H1 (cell line): ENCODE measurements at regions not wholly inside any gene's neighbourhood (a gene's known extent, or its start where the extent isn't known, plus 50 kb on each side); places are given as distances from the start of the nearest gene placed in this dataset.
A peak's percentile ranks its signal among the peaks of the same experiment; 100 is the strongest.

ENCODE experiments used
- CTCF ChIA-PET: fragments of 300-600 bp; sonication (Branson Sonifier 250); formaldehyde crosslinking; loops from one replicate; lab custom pipeline; 2021; ENCODE audit not compliant: partially characterized antibody; lab: Charles Lee
- POLR2A ChIA-PET: fragments of 300-600 bp; sonication (Branson Sonifier 250); formaldehyde crosslinking; loops from one replicate; lab custom pipeline; 2021; ENCODE audit warnings: inconsistent platforms; ENCODE audit not compliant: partially characterized antibody; lab: Charles Lee
- DNase-seq, 2 experiments: peaks; one replicate each; pipeline versions ENCODE4 v3.0.0 to v3.0.0-alpha.2; 2010 to 2022; ENCODE audit warnings: low spot score in 2 of 2, low read depth in 1 of 2, mixed read lengths in 1 of 2
- FAIRE-seq: peaks from 2 replicates; lab custom pipeline; 2011; peaks lifted over from hg19 to GRCh38; lab: Jason Lieb, UNC
- H2AFZ ChIP-seq: 2 replicates; pipeline ENCODE4 v1.8.1; 2012; ENCODE audit warnings: low read length, inconsistent platforms
- H2AK5ac ChIP-seq: 2 replicates; pipeline ENCODE4 v1.6.1; 2013; ENCODE audit warnings: low read depth, low read length
- H2BK120ac ChIP-seq: replicated peaks from 2 replicates; pipeline ENCODE3; 2013; ENCODE audit warnings: low read depth, low read length, inconsistent platforms
- H2BK12ac ChIP-seq: 2 replicates; pipeline ENCODE4 v1.6.1; 2013; ENCODE audit warnings: low read depth, low read length
- H2BK15ac ChIP-seq: 2 replicates; pipeline ENCODE4 v1.6.1; 2013; ENCODE audit warnings: low read length
- H2BK20ac ChIP-seq: 2 replicates; pipeline ENCODE4 v1.6.1; 2013; ENCODE audit warnings: low read length
- H2BK5ac ChIP-seq: 2 replicates; pipeline ENCODE4 v1.6.1; 2013; ENCODE audit warnings: low read depth, low read length
- H3K14ac ChIP-seq: 2 replicates; pipeline ENCODE4 v1.6.1; 2013; ENCODE audit warnings: inconsistent platforms; ENCODE audit not compliant: insufficient read length
- H3K18ac ChIP-seq: 2 replicates; pipeline ENCODE4 v1.6.1; 2013; ENCODE audit warnings: low read length; ENCODE audit errors: extremely low read depth
- H3K23ac ChIP-seq: 2 replicates; pipeline ENCODE4 v1.6.1; 2013; ENCODE audit warnings: inconsistent platforms; ENCODE audit not compliant: insufficient read length
- H3K23me2 ChIP-seq: 2 replicates; pipeline ENCODE4 v1.6.1; 2013; ENCODE audit warnings: low read depth, low read length
- H3K27ac ChIP-seq: 2 replicates; pipeline ENCODE4 v1.6.1; 2011; ENCODE audit warnings: low read depth, low read length, inconsistent platforms
- H3K27me3 ChIP-seq, 4 experiments: replicated peaks in 1 of 4; 1 replicate in 1 of 4; 2 replicates in 3 of 4; pipeline versions ENCODE4 v1.6.1 to v1.8.1; 2011 to 2013; ENCODE audit warnings: low read length in 3 of 4, mild to moderate bottlenecking in 3 of 4, inconsistent platforms in 2 of 4, mixed read lengths in 2 of 4, moderate library complexity in 1 of 4; ENCODE audit not compliant: control insufficient read depth in 3 of 4, insufficient read depth in 3 of 4; ENCODE audit errors: extremely low read depth in 1 of 4
- H3K36me3 ChIP-seq, 4 experiments: 2 replicates each; pipeline versions ENCODE4 v1.6.1 to v1.8.1; 2011 to 2013; ENCODE audit warnings: mild to moderate bottlenecking in 4 of 4, low read length in 3 of 4, moderate library complexity in 2 of 4, control low read depth in 1 of 4, inconsistent platforms in 1 of 4; ENCODE audit not compliant: insufficient read depth in 4 of 4, control insufficient read depth in 2 of 4
- H3K4ac ChIP-seq: replicated peaks from 2 replicates; pipeline ENCODE3; 2013; ENCODE audit warnings: low read length, low read depth, mixed read lengths, inconsistent platforms; ENCODE audit not compliant: insufficient read length
- H3K4me1 ChIP-seq, 4 experiments: replicated peaks in 1 of 4; 1 replicate in 1 of 4; 2 replicates in 3 of 4; pipeline versions ENCODE4 v1.6.1 to v1.8.1; 2011 to 2013; ENCODE audit warnings: low read length in 3 of 4, inconsistent platforms in 2 of 4, mixed read lengths in 1 of 4; ENCODE audit not compliant: insufficient read depth in 4 of 4, control insufficient read depth in 3 of 4
- H3K4me2 ChIP-seq, 2 experiments: 2 replicates each; pipeline versions ENCODE4 v1.6.1 to v1.8.1; 2011 to 2013; ENCODE audit warnings: low read depth in 2 of 2, low read length in 2 of 2, control low read depth in 1 of 2, inconsistent platforms in 1 of 2, mild to moderate bottlenecking in 1 of 2; ENCODE audit not compliant: insufficient read depth in 1 of 2
- H3K4me3 ChIP-seq, 4 experiments: fragments of 200-600, 300-600 bp in 1 of 4; sonication (generic), shearing (Covaris generic), sonication (Bioruptor Twin) in 1 of 4; 2 replicates each; pipeline versions ENCODE4 v1.5.1 to v1.8.1; 2011 to 2016; ENCODE audit warnings: low read length in 4 of 4, low read depth in 3 of 4, control low read depth in 2 of 4, inconsistent platforms in 2 of 4, mild to moderate bottlenecking in 2 of 4, mixed read lengths in 1 of 4, moderate library complexity in 1 of 4; ENCODE audit not compliant: insufficient read depth in 2 of 4; ENCODE audit errors: extremely low read depth in 1 of 4
- H3K56ac ChIP-seq: replicated peaks from 2 replicates; pipeline ENCODE3; 2013; ENCODE audit warnings: low read depth, mild to moderate bottlenecking, mixed read lengths, low read length, inconsistent platforms; ENCODE audit not compliant: insufficient read length
- H3K79me1 ChIP-seq: 2 replicates; pipeline ENCODE4 v1.6.1; 2013; ENCODE audit warnings: low read depth, low read length, control low read depth
- H3K79me2 ChIP-seq, 2 experiments: 2 replicates each; pipeline versions ENCODE4 v1.6.1 to v1.8.1; 2012 to 2013; ENCODE audit warnings: low read length in 2 of 2, mild to moderate bottlenecking in 2 of 2, inconsistent platforms in 1 of 2; ENCODE audit not compliant: insufficient read depth in 2 of 2, control insufficient read depth in 1 of 2
- H3K9ac ChIP-seq, 4 experiments: replicated peaks in 1 of 4; 1 replicate in 1 of 4; 2 replicates in 3 of 4; pipeline versions ENCODE4 v1.6.1 to v1.8.1; 2011 to 2013; ENCODE audit warnings: low read depth in 3 of 4, low read length in 3 of 4, control low read depth in 2 of 4, mild to moderate bottlenecking in 2 of 4, moderate library complexity in 2 of 4, inconsistent platforms in 1 of 4; ENCODE audit errors: extremely low read depth in 1 of 4
- H3K9me3 ChIP-seq, 2 experiments: 2 replicates each; pipeline versions ENCODE4 v1.6.1 to v1.8.1; 2012 to 2013; ENCODE audit warnings: mild to moderate bottlenecking in 2 of 2, moderate library complexity in 2 of 2, control low read depth in 1 of 2, inconsistent platforms in 1 of 2, low read depth in 1 of 2, low read length in 1 of 2, mixed read lengths in 1 of 2; ENCODE audit not compliant: insufficient read depth in 2 of 2
- H4K20me1 ChIP-seq, 2 experiments: replicated peaks in 1 of 2; 2 replicates each; pipeline versions ENCODE3 to v1.8.1; 2011 to 2013; ENCODE audit warnings: inconsistent platforms in 2 of 2, low read length in 2 of 2, mild to moderate bottlenecking in 1 of 2; ENCODE audit not compliant: insufficient read depth in 2 of 2, control insufficient read depth in 1 of 2
- H4K5ac ChIP-seq: 2 replicates; pipeline ENCODE4 v1.6.1; 2013; ENCODE audit warnings: low read length, low read depth, mixed read lengths, inconsistent platforms; ENCODE audit not compliant: insufficient read length
- H4K8ac ChIP-seq: 2 replicates; pipeline ENCODE4 v1.8.0; 2013; ENCODE audit warnings: mild to moderate bottlenecking, moderate library complexity, low read length, inconsistent platforms; ENCODE audit not compliant: insufficient read depth; ENCODE audit errors: extremely low read depth
- H4K91ac ChIP-seq: replicated peaks from 2 replicates; pipeline ENCODE3; 2013; ENCODE audit warnings: low read length, mixed read lengths, inconsistent platforms; ENCODE audit not compliant: insufficient read length
- EZH2 ChIP-seq: fragments of 200-600 bp; sonication (generic); IDR thresholded peaks from 2 replicates; pipeline ENCODE4 v1.7.1; 2012; ENCODE audit warnings: low read depth, mild to moderate bottlenecking, moderate library complexity, low read length, inconsistent platforms; ENCODE audit not compliant: severe bottlenecking
- POLR2A ChIP-seq, 2 experiments: IDR thresholded peaks; 1 replicate in 1 of 2; 2 replicates in 1 of 2; pipeline ENCODE4 v1.6.1; 2011; ENCODE audit warnings: low read depth in 2 of 2, low read length in 2 of 2, mild to moderate bottlenecking in 2 of 2; ENCODE audit errors: control extremely low read depth in 1 of 2
- WGBS, 2 experiments: shearing (Covaris generic) in 1 of 2; methylation state at CpG; one replicate each; pipeline versions ENCODE4 v1.1.6 to v1.1.7; 2013 to 2015; ENCODE audit warnings: low lambda C conversion rate in 2 of 2, mixed read lengths in 2 of 2, inconsistent platforms in 1 of 2, low coverage in 1 of 2, missing lambda C conversion rate in 1 of 2; ENCODE audit not compliant: insufficient replicate concordance in 2 of 2, insufficient coverage in 1 of 2, insufficient read length in 1 of 2; ENCODE audit errors: extremely low coverage in 1 of 2, missing lambda C conversion rate in 1 of 2; 5-methylcytosine and 5-hydroxymethylcytosine counted together
- TF ChIP-seq, protein P1 (sequence below): IDR thresholded peaks from 2 replicates; pipeline ENCODE4 v1.6.1; 2012; ENCODE audit warnings: inconsistent platforms

DNA sequence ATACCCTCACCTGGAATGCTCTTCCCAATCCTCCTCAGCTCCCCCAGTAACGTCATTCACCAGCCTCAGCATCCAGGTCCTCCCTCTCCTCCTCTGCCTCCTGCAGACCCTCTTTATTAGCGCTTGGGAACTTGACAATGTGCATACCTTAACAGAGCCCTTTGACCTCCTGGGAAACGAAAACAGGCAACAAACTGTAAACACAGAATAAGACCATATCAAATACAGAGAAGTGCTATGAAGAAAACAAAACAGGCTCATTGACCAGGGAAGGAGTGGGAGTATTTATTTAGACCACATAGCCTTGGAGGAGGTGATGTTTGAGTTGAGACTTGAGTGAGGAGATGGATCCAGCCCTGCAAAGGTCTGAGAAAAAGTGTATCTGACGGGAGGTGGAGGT, 107.9 kb upstream of the SLC7A1 start:
- Histone ChIP-seq H3K27me3 (no peaks in the 10 kb centered on the region), H2BK15ac (no peak overlapping the region), H3K79me2 (no peaks in the 10 kb centered on the region), H4K20me1 (no peaks in the 10 kb centered on the region), H3K23ac (no peak overlapping the region), H3K4me1 (peaks cover 0 to 6% (median 4%) of the 10 kb centered on the region in 4 experiments; a peak in 6 of 7 replicates), H3K4me2 (0 out of 4 replicates have a peak overlapping the region, but pooled peaks of 1 of the 2 experiments have one; percentile 16), H2BK5ac (peak overlapping the region; percentile 60; the same call in 1 of the 2 replicates), H3K4me3 (no peak overlapping the region), H3K14ac (no peak overlapping the region), H2AFZ (peak overlapping the region; percentile 91), H3K9me3 (peaks cover 0 to 3% of the 10 kb centered on the region in 2 experiments; a peak in 1 of 4 replicates), H3K27ac (no peak overlapping the region), H2BK20ac (0 out of 2 replicates have a peak overlapping the region, but pooled peaks have one; percentile 15), H4K8ac (no peak overlapping the region), H3K23me2 (no peaks in the 10 kb centered on the region), H4K91ac (peak overlapping the region; percentile 67), H3K36me3 (no peaks in the 10 kb centered on the region), H3K18ac (no peak overlapping the region), H2AK5ac (no peak overlapping the region), H3K79me1 (no peaks in the 10 kb centered on the region), H3K9ac (no peak overlapping the region), H2BK120ac (no peak overlapping the region), H3K4ac (no peak overlapping the region), H2BK12ac (peak overlapping the region; percentile 86), H3K56ac (no peak overlapping the region), H4K5ac (no peak overlapping the region)
- FAIRE-seq (no peak), DNase-seq (no peak)
- 81% methylated on average over 4 of the region's 4 CpGs; no CpG with 5 or more reads in 1 of the 2 experiments for WGBS, 2 experiments
- TF ChIP-seq POLR2A (IDR thresholded peaks at IDR 0.05; ENCODE audit: control extremely low read depth in 1 of 2, low read depth in 2 of 2, low read length in 2 of 2): no peak
- TF ChIP-seq, protein P1, sequence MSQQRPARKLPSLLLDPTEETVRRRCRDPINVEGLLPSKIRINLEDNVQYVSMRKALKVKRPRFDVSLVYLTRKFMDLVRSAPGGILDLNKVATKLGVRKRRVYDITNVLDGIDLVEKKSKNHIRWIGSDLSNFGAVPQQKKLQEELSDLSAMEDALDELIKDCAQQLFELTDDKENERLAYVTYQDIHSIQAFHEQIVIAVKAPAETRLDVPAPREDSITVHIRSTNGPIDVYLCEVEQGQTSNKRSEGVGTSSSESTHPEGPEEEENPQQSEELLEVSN: no peak
- TF ChIP-seq EZH2: no peak
- ChIA-PET CTCF (interaction anchor here (0.6 to 11.1 kb wide), 3 partner anchors 21 to 261 kb away, joined by 3 to 210 read pairs (median 3); no protein-coding TSS in a partner anchor), POLR2A (interaction anchor here (1.4 kb wide), 1 partner anchor 195 kb away, joined by 4 read pairs; no protein-coding TSS in a partner anchor)
